BLaER1 treated with 17β-estradiol and CSF1 and Interleukin-3, amounts not matched to agents 10 nM and 100 nM (cell line): ENCODE measurements at regions not wholly inside any gene's neighbourhood (a gene's known extent, or its start where the extent isn't known, plus 50 kb on each side); places are given as distances from the start of the nearest gene placed in this dataset.

Experiments
- H3K27ac ChIP-seq, 11 experiments: shearing (Covaris generic); formaldehyde crosslinking; 2 replicates each; pipeline ENCODE4 v1.8.1; 2022
- H3K27me3 ChIP-seq, 11 experiments: shearing (Covaris generic); formaldehyde crosslinking; 2 replicates each; pipeline ENCODE4 v1.8.1; 2022
- H3K36me3 ChIP-seq, 11 experiments: shearing (Covaris generic); formaldehyde crosslinking; 2 replicates each; pipeline ENCODE4 v1.8.1; 2022
- H3K4me1 ChIP-seq, 10 experiments: shearing (Covaris generic); formaldehyde crosslinking; 2 replicates each; pipeline ENCODE4 v1.8.1; 2022
- H3K4me2 ChIP-seq, 11 experiments: shearing (Covaris generic); formaldehyde crosslinking; 2 replicates each; pipeline ENCODE4 v1.8.1; 2022
- H3K4me3 ChIP-seq, 10 experiments: shearing (Covaris generic); formaldehyde crosslinking; 2 replicates each; pipeline ENCODE4 v1.8.1; 2022
- H3K9ac ChIP-seq, 11 experiments: shearing (Covaris generic); formaldehyde crosslinking; 2 replicates each; pipeline ENCODE4 v1.8.1; 2022
- H3K9me3 ChIP-seq, 11 experiments: shearing (Covaris generic); formaldehyde crosslinking; replicated peaks in 1 of 11; 2 replicates each; pipeline ENCODE4 v1.8.1; 2022
- H4K20me1 ChIP-seq, 11 experiments: shearing (Covaris generic); formaldehyde crosslinking; 2 replicates each; pipeline ENCODE4 v1.8.1; 2022
- Cebpa-rat ChIP-seq, 11 experiments: shearing (Covaris generic); IDR thresholded peaks; 2 replicates each; pipeline ENCODE4 v1.8.1; 2022

DNA sequence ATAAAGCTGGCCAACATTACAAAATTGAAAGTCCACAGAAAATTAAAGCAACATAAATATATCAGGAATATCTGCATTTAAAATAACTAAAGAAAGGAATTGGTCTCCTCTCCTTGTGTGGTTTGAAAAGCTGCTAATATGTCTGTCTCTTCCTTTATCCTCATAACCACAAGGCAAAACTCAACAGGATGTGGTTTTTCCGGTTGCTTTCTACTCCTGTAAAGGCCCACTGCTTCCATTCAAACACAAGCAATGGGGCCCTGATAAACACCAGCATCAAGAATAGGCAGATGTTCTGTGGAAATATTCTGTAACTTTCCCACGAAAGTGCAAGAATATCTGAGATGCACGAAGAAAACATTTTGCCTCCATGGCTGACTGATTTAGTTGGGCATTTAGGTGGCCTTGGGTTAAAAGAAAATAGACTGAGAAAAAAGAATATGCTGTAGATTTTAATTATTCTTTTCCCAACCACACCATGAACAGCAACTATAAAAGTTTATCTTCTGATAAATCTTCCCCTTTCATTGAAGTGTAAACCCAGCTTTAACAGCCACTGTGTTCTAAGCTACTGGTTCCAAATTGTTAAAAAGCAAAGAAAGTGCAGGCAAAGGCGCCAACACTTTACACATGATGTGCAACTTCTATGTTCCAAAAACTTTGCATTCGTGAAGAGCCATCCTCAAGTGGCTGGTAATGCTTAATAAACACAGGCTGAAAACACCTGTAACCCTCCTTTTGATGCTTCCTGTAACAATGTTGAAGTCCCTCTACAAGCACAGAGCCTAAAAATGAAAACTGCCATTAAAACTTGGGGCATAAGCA, 50.5 kb upstream of the NDST3 start:
- TF ChIP-seq Cebpa-rat (IDR thresholded peaks at IDR 0.05), result 0 out of 22 replicates have a peak, but pooled peaks of 1 of the 11 experiments have one; percentile 11
- Histone ChIP-seq H3K4me1 (peaks cover 30 to 59% (median 52%) of the 10 kb centered on the region in 10 experiments), H3K9ac (peak overlapping the region in 1 of 11 experiments; percentile 44; a peak in 2 of 22 replicates), H3K4me2 (peak overlapping the region; percentile 71 to 96 (median 79)), H3K4me3 (peak overlapping the region in 1 of 10 experiments; percentile 24; a peak in 3 of 20 replicates), H3K27me3 (peaks cover 0 to 34% (median 0%) of the 10 kb centered on the region in 11 experiments; a peak in 4 of 22 replicates), H3K27ac (peak overlapping the region in 8 of 11 experiments; percentile 9 to 63 (median 52); a peak in 15 of 22 replicates), H3K9me3 (peaks cover 0 to 30% (median 11%) of the 10 kb centered on the region in 11 experiments; a peak in 13 of 22 replicates), H3K36me3 (no peaks in the 10 kb centered on the region), H4K20me1 (peaks cover 0 to 5% (median 0%) of the 10 kb centered on the region in 11 experiments; a peak in 1 of 22 replicates)

- Histone ChIP-seq H3K36me3 (no peaks in the 10 kb centered on the region), H3K9me3 (peaks cover 0 to 28% (median 7%) of the 10 kb centered on the region in 11 experiments; a peak in 13 of 22 replicates), H3K27me3 (peaks cover 0 to 29% (median 0%) of the 10 kb centered on the region in 11 experiments; a peak in 4 of 22 replicates), H3K27ac (peak overlapping the region in 7 of 11 experiments; percentile 9 to 63 (median 54); a peak in 13 of 22 replicates), H3K4me1 (peaks cover 30 to 65% (median 55%) of the 10 kb centered on the region in 10 experiments), H3K4me2 (peak overlapping the region; percentile 71 to 96 (median 79); a peak in 21 of 22 replicates), H4K20me1 (peaks cover 0 to 5% (median 0%) of the 10 kb centered on the region in 11 experiments; a peak in 1 of 22 replicates), H3K9ac (peak overlapping the region in 1 of 11 experiments; percentile 44; a peak in 2 of 22 replicates), H3K4me3 (no peak overlapping the region)
- no peak for TF ChIP-seq Cebpa-rat (IDR thresholded peaks at IDR 0.05)
These were observed 50.0 kb upstream of the NDST3 start for GRCh38 chr4:117984366-117984680.
